HCT116 (cell line): ENCODE measurements at regions not wholly inside any gene's neighbourhood (a gene's known extent, or its start where the extent isn't known, plus 50 kb on each side); places are given as distances from the start of the nearest gene placed in this dataset.

Experiments used
- ATAC-seq: fragments of 200-7000 bp; cut with Tn5 transposase; 2 replicates; pipeline ENCODE4 v1.9.1; 2020; ENCODE audit warnings: mild to moderate bottlenecking, moderate library complexity
- BruUV-seq: library from RNA; stranded (reverse); fragments of 400-500 nt; replicated peaks from 2 replicates; lab custom pipeline; 2021; lab: Mats Ljungman, UMichigan
- CTCF ChIA-PET: fragments of 300-600 bp; sonication (Branson Sonifier 250); formaldehyde crosslinking; loops from one replicate; lab custom pipeline; 2021; ENCODE audit warnings: antibody characterized with exemption; lab: Charles Lee
- POLR2A ChIA-PET: fragments of 300-600, 350-600 bp; sonication (Branson Sonifier 250); formaldehyde crosslinking; loops from one replicate; lab custom pipeline; 2021; ENCODE audit warnings: antibody characterized with exemption; lab: Charles Lee
- RAD21 ChIA-PET, 2 experiments: fragments of 300-600 bp; sonication (Branson Sonifier 250); formaldehyde crosslinking; loops; one replicate each; lab custom pipeline; 2023; ENCODE audit warnings: low total read pairs in 2 of 2; ENCODE audit not compliant: uncharacterized antibody in 2 of 2, unreplicated experiment in 2 of 2, low non-redundant PET in 1 of 2; lab: Charles Lee
- DNase-seq: peaks from one replicate; pipeline ENCODE4 v3.0.0-alpha.2; 2010; ENCODE audit warnings: low read depth, low spot score
- H2AFZ ChIP-seq: fragments of 200-600 bp; shearing (Covaris generic), sonication (generic); 2 replicates; pipeline ENCODE4 v1.6.1; 2017; ENCODE audit warnings: low read depth, mixed run types, mixed read lengths, antibody characterized with exemption, low read length; ENCODE audit not compliant: poor library complexity, severe bottlenecking
- H3K27ac ChIP-seq: 2 replicates; pipeline ENCODE4 v1.5.1; 2012; ENCODE audit warnings: low read depth, low read length
- H3K27me3 ChIP-seq: fragments of 200-600 bp; sonication (generic); 2 replicates; pipeline ENCODE4 v1.6.1; 2016; ENCODE audit warnings: mixed run types, low read length, mixed read lengths; ENCODE audit not compliant: insufficient read depth
- H3K36me3 ChIP-seq, 2 experiments: fragments of 200-500 bp in 1 of 2; fragments of 200-600 bp in 1 of 2; sonication (Bioruptor generic) in 1 of 2; sonication (generic) in 1 of 2; 2 replicates each; pipeline versions ENCODE4 v1.5.1 to v1.6.1; 2014 to 2016; ENCODE audit warnings: low read length in 2 of 2, inconsistent platforms in 1 of 2, mixed read lengths in 1 of 2, mixed run types in 1 of 2; ENCODE audit not compliant: insufficient read depth in 2 of 2, control insufficient read depth in 1 of 2
- H3K4me1 ChIP-seq, 2 experiments: fragments of 200-600 bp in 1 of 2; sonication (generic) in 1 of 2; 2 replicates each; pipeline versions ENCODE4 v1.5.1 to v1.6.1; 2012 to 2017; ENCODE audit warnings: low read length in 2 of 2, inconsistent platforms in 1 of 2, mild to moderate bottlenecking in 1 of 2, mixed read lengths in 1 of 2, mixed run types in 1 of 2, moderate library complexity in 1 of 2; ENCODE audit not compliant: insufficient read depth in 2 of 2, control insufficient read depth in 1 of 2
- H3K4me2 ChIP-seq: fragments of 200-600 bp; sonication (generic); 2 replicates; pipeline ENCODE4 v1.6.1; 2017; ENCODE audit warnings: mixed run types, low read length, mixed read lengths
- H3K4me3 ChIP-seq, 2 experiments: fragments of 200-600 bp in 1 of 2; sonication (generic) in 1 of 2; replicated peaks in 1 of 2; 2 replicates each; pipeline ENCODE4 v1.5.1; 2011 to 2016; ENCODE audit warnings: low read length in 2 of 2, control low read depth in 1 of 2, low read depth in 1 of 2, mild to moderate bottlenecking in 1 of 2, mixed read lengths in 1 of 2, mixed run types in 1 of 2
- H3K79me2 ChIP-seq: fragments of 200-600 bp; sonication (generic); 2 replicates; pipeline ENCODE4 v1.6.1; 2017; ENCODE audit warnings: mild to moderate bottlenecking, mixed run types, low read length, moderate library complexity, mixed read lengths; ENCODE audit not compliant: insufficient read depth
- H3K9ac ChIP-seq: fragments of 200-600 bp; sonication (generic); 2 replicates; pipeline ENCODE4 v1.6.1; 2016; ENCODE audit warnings: low read length, mixed read lengths
- H3K9me2 ChIP-seq: fragments of 200-600 bp; sonication (generic), shearing (Covaris generic); 2 replicates; pipeline ENCODE4 v1.6.1; 2017; ENCODE audit warnings: mixed run types, mild to moderate bottlenecking, moderate library complexity; ENCODE audit not compliant: insufficient read depth
- H3K9me3 ChIP-seq, 2 experiments: fragments of 200-500 bp in 1 of 2; fragments of 200-600 bp in 1 of 2; sonication (Bioruptor generic) in 1 of 2; sonication (generic) in 1 of 2; 2 replicates each; pipeline ENCODE4 v1.6.1; 2014 to 2017; ENCODE audit warnings: low read length in 2 of 2, mixed read lengths in 2 of 2, inconsistent platforms in 1 of 2, low read depth in 1 of 2, mild to moderate bottlenecking in 1 of 2, mixed run types in 1 of 2, moderate library complexity in 1 of 2; ENCODE audit not compliant: control insufficient read depth in 1 of 2, insufficient read depth in 1 of 2
- H4K20me1 ChIP-seq: fragments of 200-600 bp; sonication (generic), shearing (Covaris generic); 2 replicates; pipeline ENCODE4 v1.6.1; 2017; ENCODE audit warnings: mixed run types, mild to moderate bottlenecking, moderate library complexity; ENCODE audit not compliant: insufficient read depth
- CBX3 ChIP-seq: IDR thresholded peaks from 2 replicates; pipeline ENCODE4 v1.6.1; 2012; ENCODE audit warnings: low read depth
- CTCF ChIP-seq, 3 experiments: fragments of 200-600 bp in 1 of 3; sonication (generic) in 1 of 3; IDR thresholded peaks in 2 of 3; conservative IDR thresholded peaks in 1 of 3; 2 replicates each; pipeline ENCODE4 v1.5.1; 2012 to 2017; ENCODE audit warnings: low read depth in 2 of 3, low read length in 2 of 3, antibody characterized with exemption in 1 of 3, borderline replicate concordance in 1 of 3, control low read depth in 1 of 3, mild to moderate bottlenecking in 1 of 3, mixed read lengths in 1 of 3, mixed run types in 1 of 3, moderate library complexity in 1 of 3; ENCODE audit not compliant: insufficient read depth in 1 of 3
- ELF1 ChIP-seq: IDR thresholded peaks from 2 replicates; pipeline ENCODE4 v1.6.1; 2012; ENCODE audit warnings: low read depth, borderline replicate concordance
- EZH2 ChIP-seq: fragments of 200-600 bp; sonication (generic); IDR thresholded peaks from 2 replicates; pipeline ENCODE4 v1.6.1; 2017; ENCODE audit warnings: antibody characterized with exemption, mixed run types
- FOSL1 ChIP-seq: IDR thresholded peaks from 2 replicates; pipeline ENCODE4 v1.6.1; 2012; ENCODE audit warnings: low read depth
- POLR2AphosphoS5 ChIP-seq: IDR thresholded peaks from 2 replicates; pipeline ENCODE4 v1.6.1; 2011; ENCODE audit warnings: mild to moderate bottlenecking, low read depth, low read length, moderate library complexity
- RAD21 ChIP-seq: IDR thresholded peaks from 2 replicates; pipeline ENCODE4 v1.6.1; 2012; ENCODE audit warnings: low read depth, mild to moderate bottlenecking
- SIN3A ChIP-seq: IDR thresholded peaks from 2 replicates; pipeline ENCODE4 v1.6.1; 2012; ENCODE audit warnings: low read depth
- SP1 ChIP-seq: IDR thresholded peaks from 2 replicates; pipeline ENCODE4 v1.6.1; 2012; ENCODE audit warnings: low read depth
- YY1 ChIP-seq: IDR thresholded peaks from 2 replicates; pipeline ENCODE4 v1.6.1; 2011; ENCODE audit warnings: low read length, low read depth, moderate library complexity, mild to moderate bottlenecking; ENCODE audit not compliant: insufficient replicate concordance; ENCODE audit errors: extremely low read depth
- ZFX ChIP-seq: fragments of 450-650 bp; IDR thresholded peaks from 2 replicates; pipeline ENCODE4 v1.6.1; 2017
- ZNF274 ChIP-seq: fragments of 200-500 bp; sonication (Bioruptor generic); IDR thresholded peaks from 2 replicates; pipeline ENCODE4 v1.6.1; 2014; ENCODE audit warnings: mild to moderate bottlenecking, low read depth, low read length, inconsistent platforms
- intact Hi-C: fragments of 100-400 bp; cut with micrococcal nuclease; formaldehyde crosslinking; loops from 2 replicates; pipeline ENCODE4 v1.10.0; 2022
- TF ChIP-seq, protein P1 (sequence below): IDR thresholded peaks from 2 replicates; pipeline ENCODE4 v1.6.1; 2012
- TF ChIP-seq, protein P2 (sequence below): IDR thresholded peaks from 2 replicates; pipeline ENCODE4 v1.6.1; 2012
- TF ChIP-seq, protein P3 (sequence below): IDR thresholded peaks from 2 replicates; pipeline ENCODE4 v1.6.1; 2011; ENCODE audit warnings: mild to moderate bottlenecking, low read length, moderate library complexity; ENCODE audit not compliant: insufficient replicate concordance; ENCODE audit errors: extremely low read depth

- ATAC-seq (peak; percentile 69; the same call in 1 of the 2 replicates), DNase-seq (peak; percentile 39)
- no peaks in the 10 kb centered on the region for H3K79me2 ChIP-seq
- H3K9ac ChIP-seq = no peak overlapping the region
- peak; percentile 52 to 72 (median 60); a peak in 5 of 6 replicates for TF ChIP-seq CTCF (IDR thresholded peaks at IDR 0.05 in 2 of 3, conservative IDR thresholded peaks at IDR 0.05 in 1 of 3; ENCODE audit: borderline replicate concordance in 1 of 3, insufficient read depth in 1 of 3, low read depth in 2 of 3, low read length in 2 of 3)
- no peak for TF ChIP-seq CBX3
- TF ChIP-seq EZH2 = no peak
- peak; percentile 71 for TF ChIP-seq RAD21
- TF ChIP-seq ELF1 = no peak
- TF ChIP-seq POLR2AphosphoS5 = no peak
- H3K4me1 ChIP-seq = no peaks in the 10 kb centered on the region
- H3K4me2 ChIP-seq = no peak overlapping the region
- H4K20me1 ChIP-seq = no peaks in the 10 kb centered on the region
- H3K36me3 ChIP-seq = no peaks in the 10 kb centered on the region
- RAD21 ChIA-PET = interaction anchor here (0.7 to 1.1 kb wide), 3 partner anchors 410 to 550 kb away, joined by 3 read pairs; no protein-coding TSS in a partner anchor
- intact Hi-C loops = loop anchor here (1.0 to 10.0 kb wide), 2 partner anchors 410 to 798 kb away; no protein-coding TSS in a partner anchor
- no TSS peak for BruUV-seq
- POLR2A ChIA-PET = no interaction called here
- H2AFZ ChIP-seq = peak overlapping the region; percentile 3
- H3K9me2 ChIP-seq = no peaks in the 10 kb centered on the region
- H3K27me3 ChIP-seq = no peaks in the 10 kb centered on the region
- H3K27ac ChIP-seq = no peak overlapping the region
- CTCF ChIA-PET = interaction anchor here (0.5 to 2.3 kb wide), 13 partner anchors 10 to 1331 kb away, joined by 3 to 31 read pairs (median 5); no protein-coding TSS in a partner anchor
- no peak overlapping the region for H3K4me3 ChIP-seq
- no peaks in the 10 kb centered on the region for H3K9me3 ChIP-seq
Observed at GRCh38 chr3:145776782-145777408, 384.1 kb downstream of the PLOD2 start.

DNA sequence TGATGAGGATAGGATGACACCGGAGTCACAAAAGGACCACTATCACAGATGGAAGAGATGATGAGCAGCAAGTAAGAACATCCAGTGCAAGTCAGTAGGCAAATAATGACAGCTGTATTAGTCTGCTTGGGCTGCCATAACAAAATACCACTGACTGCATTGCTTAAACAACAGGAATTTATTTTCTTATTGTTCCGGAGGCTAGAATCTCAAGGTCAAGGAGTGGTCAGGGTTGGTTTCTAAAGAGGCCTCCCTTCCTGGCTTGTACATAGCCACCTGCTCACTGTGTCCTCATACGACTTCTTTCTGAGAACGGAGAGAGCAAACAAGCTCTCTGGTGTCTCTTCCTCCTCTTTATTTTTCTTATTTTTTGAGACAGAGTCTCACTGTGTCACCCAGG, 380.7 kb downstream of the PLOD2 start:
- Histone ChIP-seq H3K9me3 (no peaks in the 10 kb centered on the region), H2AFZ (no peak overlapping the region), H3K9ac (no peak overlapping the region), H3K4me3 (no peak overlapping the region), H4K20me1 (no peaks in the 10 kb centered on the region), H3K27ac (no peak overlapping the region), H3K27me3 (no peaks in the 10 kb centered on the region), H3K9me2 (no peaks in the 10 kb centered on the region), H3K4me1 (no peaks in the 10 kb centered on the region), H3K36me3 (no peaks in the 10 kb centered on the region), H3K4me2 (no peak overlapping the region), H3K79me2 (no peaks in the 10 kb centered on the region)
- intact Hi-C loops = no loop called here
- BruUV-seq = no TSS peak
- CTCF ChIA-PET = no interaction called here
- RAD21 ChIA-PET = no interaction called here
- POLR2A ChIA-PET = no interaction called here
- ATAC-seq = no peak
- no peak for DNase-seq
- TF ChIP-seq, protein P1, sequence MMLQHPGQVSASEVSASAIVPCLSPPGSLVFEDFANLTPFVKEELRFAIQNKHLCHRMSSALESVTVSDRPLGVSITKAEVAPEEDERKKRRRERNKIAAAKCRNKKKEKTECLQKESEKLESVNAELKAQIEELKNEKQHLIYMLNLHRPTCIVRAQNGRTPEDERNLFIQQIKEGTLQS = no peak
- TF ChIP-seq, protein P2, sequence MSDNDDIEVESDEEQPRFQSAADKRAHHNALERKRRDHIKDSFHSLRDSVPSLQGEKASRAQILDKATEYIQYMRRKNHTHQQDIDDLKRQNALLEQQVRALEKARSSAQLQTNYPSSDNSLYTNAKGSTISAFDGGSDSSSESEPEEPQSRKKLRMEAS = no peak
- TF ChIP-seq SIN3A = no peak
- no peak for TF ChIP-seq POLR2AphosphoS5
- TF ChIP-seq, protein P3, sequence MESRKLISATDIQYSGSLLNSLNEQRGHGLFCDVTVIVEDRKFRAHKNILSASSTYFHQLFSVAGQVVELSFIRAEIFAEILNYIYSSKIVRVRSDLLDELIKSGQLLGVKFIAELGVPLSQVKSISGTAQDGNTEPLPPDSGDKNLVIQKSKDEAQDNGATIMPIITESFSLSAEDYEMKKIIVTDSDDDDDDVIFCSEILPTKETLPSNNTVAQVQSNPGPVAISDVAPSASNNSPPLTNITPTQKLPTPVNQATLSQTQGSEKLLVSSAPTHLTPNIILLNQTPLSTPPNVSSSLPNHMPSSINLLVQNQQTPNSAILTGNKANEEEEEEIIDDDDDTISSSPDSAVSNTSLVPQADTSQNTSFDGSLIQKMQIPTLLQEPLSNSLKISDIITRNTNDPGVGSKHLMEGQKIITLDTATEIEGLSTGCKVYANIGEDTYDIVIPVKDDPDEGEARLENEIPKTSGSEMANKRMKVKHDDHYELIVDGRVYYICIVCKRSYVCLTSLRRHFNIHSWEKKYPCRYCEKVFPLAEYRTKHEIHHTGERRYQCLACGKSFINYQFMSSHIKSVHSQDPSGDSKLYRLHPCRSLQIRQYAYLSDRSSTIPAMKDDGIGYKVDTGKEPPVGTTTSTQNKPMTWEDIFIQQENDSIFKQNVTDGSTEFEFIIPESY = no peak
- no peak for TF ChIP-seq CBX3
- TF ChIP-seq SP1 = no peak
- TF ChIP-seq FOSL1 = no peak
- TF ChIP-seq ZNF274 = no peak
- TF ChIP-seq ZFX = no peak
- TF ChIP-seq YY1 = no peak
- TF ChIP-seq RAD21 = no peak
- no peak for TF ChIP-seq EZH2
